ENCODE measurements at regions not wholly inside any gene's neighbourhood (a gene's known extent, or its start where the extent isn't known, plus 50 kb on each side); places are given as distances from the start of the nearest gene placed in this dataset.

- TF ChIP-seq ZSCAN30 (tag by site-specific recombination; IDR thresholded peaks at IDR 0.05) (no peak), CTCF (tag by site-specific recombination; IDR thresholded peaks at IDR 0.05) (no peak), SCRT1 (tag by site-specific recombination; IDR thresholded peaks at IDR 0.05; ENCODE audit: borderline replicate concordance) (no peak), ZNF777 (tag by site-specific recombination; IDR thresholded peaks at IDR 0.05; ENCODE audit: borderline replicate concordance) (no peak), PRDM1 (tag by site-specific recombination; IDR thresholded peaks at IDR 0.05) (no peak), SALL2 (tag by site-specific recombination; IDR thresholded peaks at IDR 0.05; ENCODE audit: borderline replicate concordance) (no peak), ZNF704 (tag by site-specific recombination; IDR thresholded peaks at IDR 0.05) (no peak), ZBTB44 (tag by site-specific recombination; IDR thresholded peaks at IDR 0.05) (no peak), PATZ1 (tag by site-specific recombination; IDR thresholded peaks at IDR 0.05) (no peak), ZFP3 (tag by site-specific recombination; IDR thresholded peaks at IDR 0.05; ENCODE audit: low read depth) (no peak)
Observed at GRCh38 chr9:103068753-103069152, 73.6 kb downstream of the CYLC2 start.
